Liver (tissue), 8 donors: ENCODE measurements at regions not wholly inside any gene's neighbourhood (a gene's known extent, or its start where the extent isn't known, plus 50 kb on each side); places are given as distances from the start of the nearest gene placed in this dataset.

ENCODE experiments used
- DNase-seq: peaks from one replicate; pipeline ENCODE4 v3.0.0-alpha.2; 2017; ENCODE audit warnings: low spot score
- H3K27ac ChIP-seq, 2 donors: one replicate each; pipeline ENCODE4 v1.7.0; 2013; ENCODE audit warnings: inconsistent platforms in 2 of 2, low read length in 2 of 2, control low read depth in 1 of 2, low read depth in 1 of 2, mild to moderate bottlenecking in 1 of 2
- H3K27me3 ChIP-seq, 4 donors: one replicate each; pipeline versions ENCODE4 v1.6.1 to v1.7.0; 2013; ENCODE audit warnings: low read length in 3 of 4, inconsistent platforms in 1 of 4, mild to moderate bottlenecking in 1 of 4, moderate library complexity in 1 of 4; ENCODE audit not compliant: control insufficient read depth in 4 of 4, insufficient read depth in 4 of 4
- H3K36me3 ChIP-seq, 4 donors: one replicate each; pipeline versions ENCODE4 v1.6.1 to v1.7.0; 2013; ENCODE audit warnings: low read length in 3 of 4, mild to moderate bottlenecking in 3 of 4, low read depth in 1 of 4, moderate library complexity in 1 of 4; ENCODE audit not compliant: control insufficient read depth in 4 of 4, insufficient read depth in 3 of 4
- H3K4me1 ChIP-seq, 4 donors: one replicate each; pipeline versions ENCODE4 v1.6.1 to v1.7.0; 2013; ENCODE audit warnings: low read length in 3 of 4, mild to moderate bottlenecking in 3 of 4, moderate library complexity in 1 of 4; ENCODE audit not compliant: control insufficient read depth in 4 of 4, insufficient read depth in 4 of 4
- H3K4me3 ChIP-seq, 3 donors: one replicate each; pipeline versions ENCODE4 v1.6.1 to v1.7.0; 2013; ENCODE audit warnings: low read length in 3 of 3, control low read depth in 1 of 3, low read depth in 1 of 3, mild to moderate bottlenecking in 1 of 3
- H3K9ac ChIP-seq, 2 donors: one replicate each; pipeline ENCODE4 v1.7.0; 2013; ENCODE audit warnings: low read length in 2 of 2, mild to moderate bottlenecking in 2 of 2, moderate library complexity in 2 of 2, control low read depth in 1 of 2, low read depth in 1 of 2
- H3K9me3 ChIP-seq, 4 donors: one replicate each; pipeline versions ENCODE4 v1.6.1 to v1.7.0; 2013; ENCODE audit warnings: low read length in 3 of 4; ENCODE audit not compliant: control insufficient read depth in 4 of 4
- ATF3 ChIP-seq: IDR thresholded peaks from 2 replicates; pipeline ENCODE4 v1.6.1; 2016; ENCODE audit warnings: antibody characterized with exemption
- CTCF ChIP-seq: fragments of 150-350 bp; IDR thresholded peaks from 2 replicates; pipeline ENCODE4 v1.5.1; 2017; ENCODE audit warnings: improper control_type of control experiment, low read depth, low read length; ENCODE audit not compliant: missing input control
- EGR1 ChIP-seq, 2 donors: IDR thresholded peaks; 2 replicates each; pipeline ENCODE4 v1.6.1; 2016 to 2018; ENCODE audit warnings: antibody characterized with exemption in 2 of 2, low read depth in 2 of 2
- FOXA2 ChIP-seq: IDR thresholded peaks from 2 replicates; pipeline ENCODE4 v1.6.1; 2016; ENCODE audit warnings: antibody characterized with exemption
- GABPA ChIP-seq, 2 donors: IDR thresholded peaks in 1 of 2; conservative IDR thresholded peaks in 1 of 2; 2 replicates each; pipeline ENCODE4 v1.6.1; 2016; ENCODE audit warnings: antibody characterized with exemption in 2 of 2, mild to moderate bottlenecking in 1 of 2, moderate library complexity in 1 of 2
- HNF4A ChIP-seq, 2 donors: conservative IDR thresholded peaks; 2 replicates each; pipeline ENCODE4 v1.6.1; 2016; ENCODE audit warnings: antibody characterized with exemption in 2 of 2, mild to moderate bottlenecking in 2 of 2
- HNF4G ChIP-seq: IDR thresholded peaks from 2 replicates; pipeline ENCODE4 v1.6.1; 2016; ENCODE audit warnings: antibody characterized with exemption
- JUND ChIP-seq, 2 donors: IDR thresholded peaks; 2 replicates each; pipeline ENCODE4 v1.6.1; 2016; ENCODE audit warnings: antibody characterized with exemption in 2 of 2
- MAX ChIP-seq: IDR thresholded peaks from 2 replicates; pipeline ENCODE4 v1.6.1; 2016; ENCODE audit warnings: antibody characterized with exemption
- NR2F2 ChIP-seq: IDR thresholded peaks from 2 replicates; pipeline ENCODE4 v1.6.1; 2016; ENCODE audit warnings: antibody characterized with exemption
- RAD21 ChIP-seq, 2 donors: IDR thresholded peaks; 2 replicates each; pipeline ENCODE4 v1.6.1; 2016; ENCODE audit warnings: antibody characterized with exemption in 2 of 2, mild to moderate bottlenecking in 2 of 2
- REST ChIP-seq: IDR thresholded peaks from 2 replicates; pipeline ENCODE4 v1.6.1; 2016; ENCODE audit warnings: antibody characterized with exemption, mild to moderate bottlenecking
- RXRA ChIP-seq, 2 donors: IDR thresholded peaks; 2 replicates each; pipeline ENCODE4 v1.6.1; 2017 to 2018; ENCODE audit warnings: antibody characterized with exemption in 2 of 2, mild to moderate bottlenecking in 1 of 2
- TAF1 ChIP-seq: conservative IDR thresholded peaks from 2 replicates; pipeline ENCODE4 v1.6.1; 2016; ENCODE audit warnings: antibody characterized with exemption, mild to moderate bottlenecking
- YY1 ChIP-seq: IDR thresholded peaks from 2 replicates; pipeline ENCODE4 v1.6.1; 2016; ENCODE audit warnings: antibody characterized with exemption, mild to moderate bottlenecking
- ZBTB33 ChIP-seq: IDR thresholded peaks from 2 replicates; pipeline ENCODE4 v1.6.1; 2016; ENCODE audit warnings: antibody characterized with exemption
- WGBS: extraction: QIAGEN DNeasy Blood & Tissue Kit; methylation state at CpG from one replicate; pipeline ENCODE4 v1.1.7; 2013; 5-methylcytosine and 5-hydroxymethylcytosine counted together
- donor health status: healthy.
- donor health status: healthy.
- donor health status: healthy.
- donor health status: healthy.
- donor health status: healthy.

- H3K9me3 ChIP-seq = no peaks in the 10 kb centered on the region
- no peak for TF ChIP-seq GABPA (IDR thresholded peaks at IDR 0.05 in 1 of 2, conservative IDR thresholded peaks at IDR 0.05 in 1 of 2)
- TF ChIP-seq YY1 = no peak
- no peak for TF ChIP-seq NR2F2
- no peak for TF ChIP-seq JUND (IDR thresholded peaks at IDR 0.05)
- TF ChIP-seq RXRA (IDR thresholded peaks at IDR 0.05) = no peak
- no peak for TF ChIP-seq ATF3
- TF ChIP-seq HNF4A (conservative IDR thresholded peaks at IDR 0.05) = no peak
- no peak for TF ChIP-seq TAF1
- no peak for TF ChIP-seq MAX
- no peak for TF ChIP-seq ZBTB33
- no peak for TF ChIP-seq CTCF
These were observed 995.4 kb upstream of the ACO1 start for GRCh38 chr9:31389075-31389474.

GRCh38 chr9:31390403-31391025 lies 993.9 kb upstream of the ACO1 start:
- 40% methylated on average over 5 of the region's 5 CpGs for WGBS
- no peak for DNase-seq
- no peaks in the 10 kb centered on the region for H3K27me3 ChIP-seq
- no peak overlapping the region for H3K9ac ChIP-seq
- no peak overlapping the region for H3K4me3 ChIP-seq
- no peaks in the 10 kb centered on the region for H3K4me1 ChIP-seq
- H3K36me3 ChIP-seq = no peaks in the 10 kb centered on the region
- TF ChIP-seq RAD21 (IDR thresholded peaks at IDR 0.05) = no peak
- no peaks in the 10 kb centered on the region for H3K9me3 ChIP-seq
- no peak overlapping the region for H3K27ac ChIP-seq

More at GRCh38 chr9:31389075-31389474, 995.4 kb upstream of the ACO1 start:
- H3K27ac ChIP-seq = no peak overlapping the region
- H3K4me3 ChIP-seq = no peak overlapping the region
- 54% methylated on average over 3 of the region's 3 CpGs for WGBS
- H3K36me3 ChIP-seq = no peaks in the 10 kb centered on the region
- H3K27me3 ChIP-seq = no peaks in the 10 kb centered on the region
- H3K4me1 ChIP-seq = no peaks in the 10 kb centered on the region
- no peak overlapping the region for H3K9ac ChIP-seq
- DNase-seq = no peak

GRCh38 chr9:31393240-31393639 lies 991.2 kb upstream of the ACO1 start:
- no peak for TF ChIP-seq EGR1 (IDR thresholded peaks at IDR 0.05; ENCODE audit: low read depth in 2 of 2)
- TF ChIP-seq RAD21 (IDR thresholded peaks at IDR 0.05) = no peak
- TF ChIP-seq RXRA (IDR thresholded peaks at IDR 0.05) = no peak
- no peak for TF ChIP-seq FOXA2
- TF ChIP-seq ATF3 = no peak
- TF ChIP-seq MAX = no peak
- no peak for TF ChIP-seq REST
- TF ChIP-seq CTCF = no peak
- no peak for TF ChIP-seq HNF4G
- TF ChIP-seq NR2F2 = no peak
- Histone ChIP-seq H3K4me1 (no peaks in the 10 kb centered on the region), H3K9ac (no peak overlapping the region), H3K27me3 (no peaks in the 10 kb centered on the region), H3K27ac (no peak overlapping the region), H3K9me3 (no peaks in the 10 kb centered on the region), H3K36me3 (no peaks in the 10 kb centered on the region), H3K4me3 (no peak overlapping the region)
- no peak for DNase-seq
